Colonic mucosa (tissue), 4 donors: ENCODE measurements at regions not wholly inside any gene's neighbourhood (a gene's known extent, or its start where the extent isn't known, plus 50 kb on each side); places are given as distances from the start of the nearest gene placed in this dataset.

ENCODE experiments used
- DNase-seq: peaks from one replicate; pipeline ENCODE4 v3.0.0-alpha.2; 2020
- H3K27ac ChIP-seq: fragments of 200-600 bp; one replicate; pipeline ENCODE4 v1.8.0; 2021
- H3K27me3 ChIP-seq: fragments of 200-600 bp; one replicate; pipeline ENCODE4 v1.8.0; 2021
- H3K36me3 ChIP-seq: fragments of 200-600 bp; one replicate; pipeline ENCODE4 v1.8.0; 2021
- H3K4me1 ChIP-seq: fragments of 200-600 bp; one replicate; pipeline ENCODE4 v1.8.0; 2021; ENCODE audit warnings: mild to moderate bottlenecking
- H3K4me3 ChIP-seq: fragments of 200-600 bp; one replicate; pipeline ENCODE4 v1.8.0; 2021
- H3K9ac ChIP-seq, 2 donors: one replicate each; pipeline ENCODE4 v1.7.0; 2013; ENCODE audit warnings: control low read depth in 2 of 2, low read depth in 2 of 2, low read length in 2 of 2
- H3K9me3 ChIP-seq: fragments of 200-600 bp; one replicate; pipeline ENCODE4 v1.8.0; 2021
- CTCF ChIP-seq: fragments of 200-600 bp; IDR thresholded peaks from one replicate; pipeline ENCODE4 v1.8.0; 2022; ENCODE audit warnings: antibody characterized with exemption, mild to moderate bottlenecking
- intact Hi-C: fragments of 100-400 bp; cut with DNase I; formaldehyde crosslinking; loops from one replicate; pipeline ENCODE4 v1.14.1; 2022
- donor health status: healthy.
- donor health status: DM: no; HTN: no; CAD: no.
- donor health status: DM: no; HTN: no; CAD: no.

- no peaks in the 10 kb centered on the region for H3K27me3 ChIP-seq
- no peak for TF ChIP-seq CTCF
- intact Hi-C loops: no loop called here
- no peak overlapping the region for H3K27ac ChIP-seq
- no peaks in the 10 kb centered on the region for H3K4me1 ChIP-seq
- H3K9me3 ChIP-seq: no peaks in the 10 kb centered on the region
- H3K36me3 ChIP-seq: no peaks in the 10 kb centered on the region
- H3K9ac ChIP-seq: no peak overlapping the region
- no peak overlapping the region for H3K4me3 ChIP-seq
- DNase-seq: no peak
These were observed 230.8 kb upstream of the NAV3 start for GRCh38 chr12:77599782-77600467.

- intact Hi-C loops: no loop called here
- H3K27ac ChIP-seq: no peak overlapping the region
- no peak for TF ChIP-seq CTCF
These were observed 236.3 kb upstream of the NAV3 start for GRCh38 chr12:77594366-77594765.

GRCh38 chr12:77592836-77593235, 237.9 kb upstream of the NAV3 start:
- Histone ChIP-seq H3K4me1 (no peaks in the 10 kb centered on the region), H3K27ac (no peak overlapping the region), H3K9ac (no peak overlapping the region), H3K4me3 (no peak overlapping the region), H3K9me3 (no peaks in the 10 kb centered on the region), H3K36me3 (no peaks in the 10 kb centered on the region), H3K27me3 (no peaks in the 10 kb centered on the region)
- DNase-seq: no peak
- intact Hi-C loops: no loop called here
- no peak for TF ChIP-seq CTCF

More at GRCh38 chr12:77594366-77594765, 236.3 kb upstream of the NAV3 start:
- DNase-seq: no peak
- H3K4me3 ChIP-seq: no peak overlapping the region
- no peaks in the 10 kb centered on the region for H3K36me3 ChIP-seq
- H3K9me3 ChIP-seq: no peaks in the 10 kb centered on the region
- H3K4me1 ChIP-seq: no peaks in the 10 kb centered on the region
- H3K9ac ChIP-seq: no peak overlapping the region
- H3K27me3 ChIP-seq: no peaks in the 10 kb centered on the region

- Histone ChIP-seq H3K4me3 (no peak overlapping the region), H3K27ac (no peak overlapping the region), H3K9ac (no peak overlapping the region), H3K9me3 (no peaks in the 10 kb centered on the region), H3K36me3 (no peaks in the 10 kb centered on the region), H3K4me1 (no peaks in the 10 kb centered on the region), H3K27me3 (no peaks in the 10 kb centered on the region)
- intact Hi-C loops: no loop called here
- DNase-seq: peak; percentile 16
- TF ChIP-seq CTCF: no peak
These were observed 238.5 kb upstream of the NAV3 start for GRCh38 chr12:77591959-77592743.

GRCh38 chr12:77590306-77590705, 240.4 kb upstream of the NAV3 start:
- TF ChIP-seq CTCF: no peak
- Histone ChIP-seq H3K27ac (no peak overlapping the region), H3K9me3 (no peaks in the 10 kb centered on the region)

More at GRCh38 chr12:77590306-77590705, 240.4 kb upstream of the NAV3 start:
- Histone ChIP-seq H3K4me3 (no peak overlapping the region), H3K9ac (no peak overlapping the region), H3K4me1 (no peaks in the 10 kb centered on the region), H3K27me3 (no peaks in the 10 kb centered on the region), H3K36me3 (no peaks in the 10 kb centered on the region)
- intact Hi-C loops: no loop called here
- no peak for DNase-seq
